ENCODE measurements at regions not wholly inside any gene's neighbourhood (a gene's known extent, or its start where the extent isn't known, plus 50 kb on each side); places are given as distances from the start of the nearest gene placed in this dataset.

GRCh38 chr20:57841297-57841866 is 131.6 kb upstream of the PMEPA1 start:
- no peaks in the 10 kb centered on the region for H3K27me3 Mint-ChIP-seq (ENCODE audit: low read depth)
- H3K4me3 Mint-ChIP-seq: no peak overlapping the region
- H3K4me1 Mint-ChIP-seq (ENCODE audit: low read depth): no peaks in the 10 kb centered on the region
- no peak for DNase-seq (ENCODE audit: low spot score)
- H3K27ac Mint-ChIP-seq: no peak overlapping the region
- H3K36me3 Mint-ChIP-seq (ENCODE audit: low read depth): no peaks in the 10 kb centered on the region
- no peaks in the 10 kb centered on the region for H3K9me3 Mint-ChIP-seq

GRCh38 chr20:57840504-57841296 is 130.9 kb upstream of the PMEPA1 start:
- Mint-ChIP-seq H3K36me3 (ENCODE audit: low read depth) (no peaks in the 10 kb centered on the region), H3K4me3 (no peak overlapping the region)
- no peak for DNase-seq (ENCODE audit: low spot score)

GRCh38 chr20:57840066-57840465 is 130.3 kb upstream of the PMEPA1 start:
- no peak overlapping the region for H3K27ac Mint-ChIP-seq
- H3K27me3 Mint-ChIP-seq (ENCODE audit: low read depth): no peaks in the 10 kb centered on the region
- no peaks in the 10 kb centered on the region for H3K36me3 Mint-ChIP-seq (ENCODE audit: low read depth)
- no peaks in the 10 kb centered on the region for H3K9me3 Mint-ChIP-seq
- no peaks in the 10 kb centered on the region for H3K4me1 Mint-ChIP-seq (ENCODE audit: low read depth)
- no peak overlapping the region for H3K4me3 Mint-ChIP-seq
- DNase-seq (ENCODE audit: low spot score): no peak

More at GRCh38 chr20:57840504-57841296, 130.9 kb upstream of the PMEPA1 start:
- Mint-ChIP-seq H3K27ac (no peak overlapping the region), H3K27me3 (ENCODE audit: low read depth) (no peaks in the 10 kb centered on the region), H3K9me3 (no peaks in the 10 kb centered on the region), H3K4me1 (ENCODE audit: low read depth) (no peaks in the 10 kb centered on the region)

DNA sequence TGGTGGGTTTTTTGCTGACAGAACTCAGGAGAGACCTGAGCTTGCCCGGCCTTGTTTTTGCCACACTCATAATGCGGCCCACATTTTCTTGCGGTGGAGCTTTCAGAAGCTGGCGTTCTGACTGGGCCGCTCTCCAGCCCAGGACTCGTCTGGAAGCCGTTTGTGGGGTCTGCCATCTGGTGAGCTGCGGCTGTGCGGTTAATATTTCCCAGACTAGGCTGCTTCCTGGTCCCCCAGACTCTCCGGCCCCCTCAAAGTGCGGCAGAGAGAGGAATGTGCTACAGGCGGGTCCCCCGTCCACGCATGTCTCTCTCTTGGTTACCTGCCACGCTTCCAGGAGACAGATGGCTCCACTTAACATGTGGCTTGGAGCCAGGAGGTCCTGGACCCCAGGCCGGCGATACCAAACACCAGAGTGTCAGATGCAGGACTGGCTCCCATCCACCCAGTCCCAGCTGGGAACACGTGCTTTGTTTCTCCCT is 128.9 kb upstream of the PMEPA1 start:
- H3K4me1 Mint-ChIP-seq (ENCODE audit: low read depth): no peaks in the 10 kb centered on the region
- H3K27ac Mint-ChIP-seq: no peak overlapping the region
- H3K9me3 Mint-ChIP-seq: no peaks in the 10 kb centered on the region
- H3K36me3 Mint-ChIP-seq (ENCODE audit: low read depth): no peaks in the 10 kb centered on the region
- H3K27me3 Mint-ChIP-seq (ENCODE audit: low read depth): no peaks in the 10 kb centered on the region
- H3K4me3 Mint-ChIP-seq: no peak overlapping the region
- DNase-seq (ENCODE audit: low spot score): no peak

GRCh38 chr20:57837208-57838035 is 127.6 kb upstream of the PMEPA1 start:
- Mint-ChIP-seq H3K27me3 (ENCODE audit: low read depth) (no peaks in the 10 kb centered on the region), H3K36me3 (ENCODE audit: low read depth) (no peaks in the 10 kb centered on the region), H3K4me3 (no peak overlapping the region), H3K9me3 (no peaks in the 10 kb centered on the region), H3K4me1 (ENCODE audit: low read depth) (no peaks in the 10 kb centered on the region), H3K27ac (no peak overlapping the region)
- no peak for DNase-seq (ENCODE audit: low spot score)

DNA sequence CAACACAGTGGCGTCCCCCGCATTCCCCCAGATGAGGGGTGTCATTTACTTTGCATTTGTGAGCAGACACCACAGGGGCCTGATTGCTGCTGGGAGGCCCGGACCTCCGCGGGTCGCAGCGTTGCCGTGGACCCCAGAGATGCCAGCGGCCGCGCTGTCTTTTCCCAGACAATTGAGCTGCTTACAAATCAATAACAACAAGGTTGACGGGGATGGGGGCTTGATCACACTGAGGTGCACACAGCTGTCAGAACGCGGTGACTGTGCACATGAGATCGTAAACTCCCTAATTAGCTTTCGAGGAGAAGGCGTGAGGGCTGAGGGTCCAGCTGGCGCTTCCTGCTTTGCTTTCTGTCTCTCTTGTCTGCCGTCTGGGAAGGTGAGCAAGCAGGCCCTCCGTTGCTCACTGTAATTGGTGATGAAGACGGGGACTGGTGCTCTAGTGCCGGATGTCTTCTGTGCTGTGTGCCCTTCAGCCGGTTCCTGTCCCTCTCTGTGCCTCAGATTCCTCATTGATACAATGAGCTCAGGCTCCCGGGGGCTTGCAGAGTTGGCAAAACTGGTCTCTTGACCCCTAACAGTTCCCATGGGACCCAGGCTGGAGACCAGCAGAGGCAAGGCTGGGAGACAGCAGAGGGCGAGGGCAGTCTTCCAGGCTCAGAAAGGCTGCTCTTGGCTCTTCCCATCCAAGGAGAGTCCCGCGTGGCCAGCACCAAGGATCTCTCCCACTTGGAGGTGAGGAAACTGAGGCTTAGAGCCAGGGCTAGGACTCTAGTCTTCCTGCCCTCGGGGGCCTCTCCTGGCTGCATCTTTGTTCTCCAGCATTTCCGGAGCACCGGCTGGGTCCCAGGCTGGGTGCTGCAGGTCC is 126.0 kb upstream of the PMEPA1 start:
- Mint-ChIP-seq H3K4me3 (no peak overlapping the region), H3K4me1 (ENCODE audit: low read depth) (no peaks in the 10 kb centered on the region), H3K27me3 (ENCODE audit: low read depth) (no peaks in the 10 kb centered on the region), H3K27ac (no peak overlapping the region), H3K36me3 (ENCODE audit: low read depth) (no peaks in the 10 kb centered on the region), H3K9me3 (no peaks in the 10 kb centered on the region)
- DNase-seq (ENCODE audit: low spot score): no peak

- no peaks in the 10 kb centered on the region for H3K27me3 Mint-ChIP-seq (ENCODE audit: low read depth)
- DNase-seq (ENCODE audit: low spot score): no peak
- H3K9me3 Mint-ChIP-seq: no peaks in the 10 kb centered on the region
- H3K36me3 Mint-ChIP-seq (ENCODE audit: low read depth): no peaks in the 10 kb centered on the region
- no peak overlapping the region for H3K4me3 Mint-ChIP-seq
- H3K4me1 Mint-ChIP-seq (ENCODE audit: low read depth): no peaks in the 10 kb centered on the region
- no peak overlapping the region for H3K27ac Mint-ChIP-seq
These were observed 125.2 kb upstream of the PMEPA1 start for GRCh38 chr20:57835074-57835452.

GRCh38 chr20:57834306-57835073 is 124.7 kb upstream of the PMEPA1 start:
- no peak for DNase-seq (ENCODE audit: low spot score)
- Mint-ChIP-seq H3K36me3 (ENCODE audit: low read depth) (no peaks in the 10 kb centered on the region), H3K27me3 (ENCODE audit: low read depth) (no peaks in the 10 kb centered on the region), H3K9me3 (no peaks in the 10 kb centered on the region), H3K27ac (no peak overlapping the region), H3K4me1 (ENCODE audit: low read depth) (no peaks in the 10 kb centered on the region), H3K4me3 (no peak overlapping the region)

GRCh38 chr20:57831993-57832585 is 122.3 kb upstream of the PMEPA1 start:
- Mint-ChIP-seq H3K4me3 (no peak overlapping the region), H3K27ac (no peak overlapping the region), H3K36me3 (ENCODE audit: low read depth) (no peaks in the 10 kb centered on the region), H3K4me1 (ENCODE audit: low read depth) (no peaks in the 10 kb centered on the region), H3K9me3 (no peaks in the 10 kb centered on the region), H3K27me3 (ENCODE audit: low read depth) (no peaks in the 10 kb centered on the region)
- DNase-seq (ENCODE audit: low spot score): no peak

- no peak for DNase-seq (ENCODE audit: low spot score)
These were observed 121.6 kb upstream of the PMEPA1 start for GRCh38 chr20:57831326-57831992.

DNA sequence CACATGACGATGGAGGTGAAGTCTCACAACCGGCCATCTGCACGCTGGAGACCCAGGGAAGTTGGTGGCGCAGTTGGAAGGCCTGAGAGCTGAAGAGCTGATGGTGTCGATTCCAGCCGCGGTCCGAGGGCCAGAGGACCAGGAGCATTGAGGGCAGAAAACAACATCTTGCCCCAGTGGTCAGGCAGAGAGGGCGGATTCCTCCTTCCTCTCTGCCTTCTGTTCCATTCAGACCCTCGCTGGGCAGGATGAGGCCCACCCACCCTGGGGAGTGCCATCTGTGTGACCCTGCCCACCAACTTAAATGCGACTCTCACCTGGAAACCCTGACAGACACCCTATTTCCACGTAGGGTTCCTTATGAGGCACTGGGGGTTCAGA is 120.7 kb upstream of the PMEPA1 start:
- Mint-ChIP-seq H3K27me3 (ENCODE audit: low read depth) (no peaks in the 10 kb centered on the region), H3K36me3 (ENCODE audit: low read depth) (no peaks in the 10 kb centered on the region), H3K27ac (no peak overlapping the region), H3K4me1 (ENCODE audit: low read depth) (no peaks in the 10 kb centered on the region), H3K9me3 (no peaks in the 10 kb centered on the region), H3K4me3 (no peak overlapping the region)
- no peak for DNase-seq (ENCODE audit: low spot score)

More at GRCh38 chr20:57831326-57831992, 121.6 kb upstream of the PMEPA1 start:
- H3K4me1 Mint-ChIP-seq (ENCODE audit: low read depth): no peaks in the 10 kb centered on the region
- H3K27me3 Mint-ChIP-seq (ENCODE audit: low read depth): no peaks in the 10 kb centered on the region
- H3K36me3 Mint-ChIP-seq (ENCODE audit: low read depth): no peaks in the 10 kb centered on the region
- H3K27ac Mint-ChIP-seq: no peak overlapping the region
- no peaks in the 10 kb centered on the region for H3K9me3 Mint-ChIP-seq
- no peak overlapping the region for H3K4me3 Mint-ChIP-seq

- no peaks in the 10 kb centered on the region for H3K4me1 Mint-ChIP-seq (ENCODE audit: low read depth)
- no peak overlapping the region for H3K4me3 Mint-ChIP-seq
- H3K27ac Mint-ChIP-seq: no peak overlapping the region
- H3K27me3 Mint-ChIP-seq (ENCODE audit: low read depth): no peaks in the 10 kb centered on the region
- H3K9me3 Mint-ChIP-seq: no peaks in the 10 kb centered on the region
- H3K36me3 Mint-ChIP-seq (ENCODE audit: low read depth): no peaks in the 10 kb centered on the region
- no peak for DNase-seq (ENCODE audit: low spot score)
These were observed 120.1 kb upstream of the PMEPA1 start for GRCh38 chr20:57829805-57830514.

Measured in T-helper 2 cell treated with Interferon-gamma antibody and Interleukin-4, amounts not matched to agents 5 μg/mL and 100 μg/mL, for 36 hours (primary cell).